Right renal pelvis (tissue), 4 donors: ENCODE measurements at regions not wholly inside any gene's neighbourhood (a gene's known extent, or its start where the extent isn't known, plus 50 kb on each side); places are given as distances from the start of the nearest gene placed in this dataset.
"Not testable (repeated sequence)": the region's sequence is repeated elsewhere in the genome, so short reads cannot be mapped to it uniquely, and the experiment has no call there.

Experiments used
- DNase-seq, 4 donors: peaks; one replicate each; pipeline ENCODE4 v3.0.0-alpha.2; 2013; ENCODE audit warnings: low read depth in 4 of 4, low spot score in 3 of 4, missing footprints in 1 of 4

GRCh38 chr3:87796843-87797185 is 262.0 kb downstream of the CGGBP1 start:
- DNase-seq, result no peak

DNA sequence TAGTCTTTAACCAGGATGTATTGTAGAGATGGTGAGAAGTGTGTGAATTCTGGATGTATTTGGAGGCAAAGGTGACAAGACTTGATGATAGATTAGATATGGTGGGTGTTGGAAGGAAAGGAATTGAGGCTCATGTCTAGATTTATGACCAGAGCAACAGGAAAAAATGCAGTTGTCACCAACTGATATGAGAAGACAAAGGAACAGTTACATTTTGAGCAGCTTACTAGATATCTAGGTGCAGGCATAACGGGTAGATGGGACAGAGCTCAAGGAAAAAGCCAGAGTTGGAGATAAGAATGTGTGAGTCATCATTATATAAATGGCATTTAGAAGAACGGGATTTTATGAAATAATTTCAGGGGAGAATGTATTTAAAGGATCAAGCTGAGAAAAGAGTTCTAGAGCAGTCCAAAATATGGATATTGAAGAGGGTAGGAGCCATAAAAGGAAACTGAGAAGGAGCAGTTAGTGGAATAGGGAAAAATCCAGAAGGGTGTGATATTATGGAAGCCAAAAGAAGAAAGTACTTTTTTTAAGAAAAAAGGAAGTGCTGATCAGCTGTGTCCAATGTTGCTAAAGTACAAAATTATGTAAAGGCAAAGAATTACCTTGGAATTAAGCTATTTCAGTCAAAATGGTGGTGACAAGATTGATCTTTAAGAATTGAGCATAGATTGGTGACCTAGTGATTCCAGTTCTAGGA is 262.5 kb downstream of the CGGBP1 start:
- no peak for DNase-seq

DNA sequence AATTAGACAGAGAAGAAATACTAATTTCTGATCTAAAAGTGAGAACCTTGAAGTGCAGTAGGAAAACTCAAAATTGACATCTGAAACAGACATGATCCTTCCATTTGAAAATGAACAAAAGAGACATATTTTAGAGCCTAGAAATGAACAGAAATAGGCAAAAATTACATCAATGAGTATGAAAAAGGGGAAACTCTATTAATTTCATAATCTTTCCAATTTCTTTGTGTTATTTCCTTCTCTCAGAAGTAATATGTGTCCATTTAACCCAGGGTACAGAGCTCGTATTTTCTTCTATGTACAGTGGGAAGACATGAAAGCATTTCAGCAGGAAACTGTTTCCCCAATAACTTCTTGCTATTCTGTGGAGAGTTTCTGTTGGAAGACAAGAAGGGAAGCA is 263.1 kb downstream of the CGGBP1 start:
- DNase-seq, result no peak

DNA sequence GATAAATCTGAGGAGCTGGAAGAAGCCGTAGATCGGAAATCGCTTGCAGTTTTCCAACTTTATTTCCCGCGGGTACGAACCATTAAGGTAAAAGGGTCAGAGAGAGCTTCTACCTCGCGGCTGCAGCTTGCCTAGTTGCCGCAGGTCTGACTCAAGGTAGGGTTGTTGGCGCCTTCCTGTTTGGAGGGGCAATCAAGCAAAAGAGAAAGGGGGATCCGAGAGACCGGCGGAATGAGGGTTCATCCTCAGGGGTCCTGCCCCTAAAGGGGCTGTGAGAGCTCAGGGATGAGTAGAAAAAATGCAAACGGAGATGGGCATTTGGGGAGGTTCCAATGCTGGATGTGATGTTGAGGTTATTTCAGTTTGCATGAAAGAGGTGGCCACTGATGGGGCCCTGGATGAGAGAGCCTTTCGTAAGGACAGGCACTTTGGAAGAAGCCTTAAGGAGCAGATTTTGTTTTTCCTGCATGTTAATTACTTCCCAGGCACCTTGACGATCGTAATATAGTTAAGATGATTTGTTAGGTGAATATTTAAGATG is 265.4 kb downstream of the CGGBP1 start:
- DNase-seq, result peak in 1 of 4 donors; percentile 7

DNA sequence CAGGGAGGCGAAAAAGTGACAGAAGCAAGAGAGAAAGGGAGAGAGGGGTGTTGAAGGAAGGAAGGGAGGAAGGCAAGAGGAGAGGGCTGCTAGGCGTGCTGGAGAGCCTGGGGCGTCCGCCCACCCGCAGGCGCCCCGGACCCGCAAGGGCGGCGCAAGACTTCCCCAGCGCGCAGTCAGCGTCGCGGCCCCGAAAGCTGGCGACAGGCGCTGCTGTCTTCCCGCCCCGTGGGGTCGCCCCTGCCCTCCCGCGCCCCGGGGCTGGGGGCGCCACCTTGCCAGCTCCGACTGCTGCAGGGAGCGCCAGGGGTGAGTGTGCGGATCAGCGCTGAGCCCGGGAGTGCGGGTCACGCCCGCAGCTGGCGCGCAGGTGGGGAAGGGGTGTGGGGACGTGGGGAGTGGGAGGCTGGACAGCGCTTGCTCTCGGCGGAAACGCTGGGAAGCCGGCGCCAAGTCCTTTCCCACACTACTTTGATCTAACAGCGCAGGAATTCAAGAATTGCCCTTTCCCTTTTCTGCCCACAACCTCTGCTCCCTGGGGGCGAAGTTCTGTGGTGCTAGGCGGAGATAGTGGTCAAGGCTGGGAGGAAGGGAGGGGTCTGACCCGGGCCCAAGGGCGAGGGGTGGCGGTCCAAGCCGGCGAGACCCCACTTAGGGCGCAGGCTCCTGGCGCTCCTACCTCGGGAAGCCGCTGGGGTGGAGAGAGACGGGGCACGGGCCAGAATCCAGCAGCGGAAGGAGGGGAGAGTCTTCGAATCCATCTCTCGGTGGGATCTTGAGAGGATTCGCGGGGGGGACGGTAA is 266.1 kb downstream of the CGGBP1 start, which contains the start of gene HTR1F:
HTR1F (plus strand) TSS at position 173 of the 803 bp plus-strand sequence.
- DNase-seq, result peak in 3 of 4 donors; percentile 11 to 22 (median 18)

DNA sequence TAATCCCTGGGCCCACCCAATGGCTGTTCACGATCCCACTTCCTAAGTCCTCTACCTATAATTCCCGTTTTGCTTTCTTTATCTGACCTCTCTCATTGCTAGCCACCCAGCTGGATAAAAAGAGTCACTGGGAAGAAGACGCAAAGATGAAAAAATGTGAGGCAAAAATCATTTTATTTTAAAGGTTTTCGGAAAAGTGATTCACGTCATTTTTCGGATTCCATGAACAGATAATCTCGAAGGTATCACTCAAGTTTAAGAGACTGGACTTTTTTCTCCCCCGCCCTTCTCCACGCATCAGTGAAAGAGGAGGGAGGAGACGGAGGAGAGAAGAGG is 266.6 kb downstream of the CGGBP1 start:
- peak in 1 of 4 donors; percentile 5 for DNase-seq

DNA sequence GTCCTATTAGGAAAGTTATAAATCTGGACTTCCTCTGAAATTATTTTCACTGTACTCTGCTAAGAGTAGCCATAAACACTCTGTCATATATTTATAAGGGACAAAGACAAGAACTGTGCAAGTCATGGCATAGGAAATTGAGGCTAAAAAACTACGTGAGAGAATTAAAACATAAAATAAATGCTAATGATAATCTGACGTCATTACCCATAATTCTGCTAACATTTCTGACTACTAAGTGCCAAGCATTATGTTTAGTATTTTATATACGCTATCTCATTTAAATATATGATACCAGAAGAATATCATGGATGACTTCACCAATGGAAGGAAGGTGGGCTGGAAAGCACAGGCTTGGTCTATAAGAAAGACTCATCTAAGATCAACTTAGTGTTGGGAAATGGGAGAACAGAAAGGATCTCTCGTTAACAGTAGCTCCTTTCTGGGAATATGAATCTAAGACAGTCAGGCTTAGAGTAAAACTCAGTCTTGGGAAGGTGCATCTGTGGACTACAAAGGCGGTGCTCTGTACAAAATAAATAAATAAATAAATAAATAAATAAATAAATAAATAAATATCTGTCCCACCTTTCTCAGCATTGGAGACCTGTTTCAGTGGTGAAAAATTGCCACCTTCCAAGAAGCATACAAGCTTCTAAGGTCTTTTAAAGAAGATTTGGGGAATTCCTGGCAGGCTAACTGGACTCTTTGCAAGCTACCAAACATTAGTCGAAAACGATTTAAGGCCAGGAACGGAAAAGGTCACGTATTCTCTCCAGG is 267.4 kb downstream of the CGGBP1 start:
- DNase-seq, result no peak

DNA sequence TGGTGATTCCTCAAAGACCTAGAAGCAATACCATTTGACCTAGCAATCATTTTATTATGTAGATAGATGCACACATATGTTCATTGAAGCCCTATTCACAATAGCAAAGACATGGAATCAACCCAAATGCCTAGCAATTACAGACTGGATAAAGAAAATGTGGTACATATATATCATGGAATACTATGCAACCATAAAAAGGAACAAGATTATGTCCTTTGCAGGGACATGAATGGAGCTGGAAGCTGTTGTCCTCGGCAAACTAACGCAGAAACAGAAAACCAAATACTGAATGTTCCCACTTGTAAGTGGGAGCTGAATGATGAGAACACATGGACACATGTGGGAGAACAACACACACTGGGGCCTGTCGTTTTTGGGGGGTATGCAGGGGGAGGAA is 269.8 kb downstream of the CGGBP1 start:
- DNase-seq, result not testable (repeated sequence)

GRCh38 chr3:87788516-87788915 is 270.3 kb downstream of the CGGBP1 start:
- DNase-seq, result no peak

DNA sequence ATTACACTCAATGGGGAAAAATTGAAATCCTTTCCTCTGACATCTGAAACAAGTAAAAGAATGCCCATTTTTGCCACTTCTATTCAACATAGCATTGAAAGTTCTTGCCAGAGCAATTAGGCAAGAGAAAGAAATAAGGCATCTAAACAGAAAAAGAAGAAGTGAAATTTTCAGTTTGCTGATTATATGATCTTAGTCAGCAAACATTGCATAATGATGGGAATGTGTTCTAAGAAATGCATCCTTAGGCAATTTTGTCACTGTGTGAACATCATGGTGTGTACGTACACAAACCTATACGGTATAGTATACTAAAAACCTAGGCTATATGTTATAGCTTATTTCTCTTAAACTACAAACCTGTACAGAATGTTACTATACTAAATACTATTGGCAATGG is 278.0 kb downstream of the CGGBP1 start:
- no peak for DNase-seq

GRCh38 chr3:87778876-87779275 is 279.9 kb downstream of the CGGBP1 start:
- DNase-seq, result no peak

GRCh38 chr3:87771337-87772192 is 287.2 kb downstream of the CGGBP1 start:
- DNase-seq, result no peak

- DNase-seq, result no peak
Measured at GRCh38 chr3:87766721-87767120, 292.1 kb downstream of the CGGBP1 start.

DNA sequence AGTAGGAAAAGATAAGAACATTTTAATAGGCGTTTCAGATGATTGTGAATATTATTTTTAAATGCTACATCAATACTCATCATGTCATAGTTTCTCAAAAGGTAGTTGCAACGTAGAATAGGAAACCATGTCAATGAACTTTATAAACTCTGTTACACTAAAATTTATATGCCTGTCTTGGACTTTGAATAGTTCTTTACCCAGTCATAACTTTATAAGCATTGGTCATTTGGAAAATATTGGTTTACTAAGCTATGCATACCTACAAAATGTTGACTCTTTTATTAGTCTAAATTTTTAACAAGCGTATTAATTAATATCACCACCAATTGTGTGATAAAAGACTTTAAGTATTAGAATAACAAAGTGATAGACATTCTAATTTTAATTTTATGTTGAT is 293.5 kb downstream of the CGGBP1 start:
- DNase-seq, result no peak

- DNase-seq, result no peak
Measured at GRCh38 chr3:87761795-87762194, 297.0 kb downstream of the CGGBP1 start.

- no peak for DNase-seq
Measured at GRCh38 chr3:87761341-87761740, 297.5 kb downstream of the CGGBP1 start.

- no peak for DNase-seq
Measured at GRCh38 chr3:87756616-87757015, 302.2 kb downstream of the CGGBP1 start.

DNA sequence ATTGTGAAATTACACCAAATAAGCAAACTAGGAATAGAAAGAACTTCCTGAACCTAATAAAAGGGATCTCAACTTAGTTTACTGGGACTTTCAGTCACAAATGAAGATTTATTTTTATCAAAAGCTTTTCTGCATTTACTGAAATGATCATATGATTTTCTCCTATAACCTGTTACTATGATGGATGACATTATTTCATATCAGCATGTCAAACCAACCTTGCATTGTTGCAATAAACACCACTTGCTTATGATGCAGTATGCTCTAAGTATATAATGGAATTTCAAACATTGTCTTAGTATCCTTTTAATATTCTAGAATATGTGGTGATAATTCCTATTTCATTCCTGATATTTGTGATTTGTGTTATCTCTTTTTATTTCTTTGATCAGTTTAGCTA is 303.0 kb downstream of the CGGBP1 start:
- no peak for DNase-seq

DNA sequence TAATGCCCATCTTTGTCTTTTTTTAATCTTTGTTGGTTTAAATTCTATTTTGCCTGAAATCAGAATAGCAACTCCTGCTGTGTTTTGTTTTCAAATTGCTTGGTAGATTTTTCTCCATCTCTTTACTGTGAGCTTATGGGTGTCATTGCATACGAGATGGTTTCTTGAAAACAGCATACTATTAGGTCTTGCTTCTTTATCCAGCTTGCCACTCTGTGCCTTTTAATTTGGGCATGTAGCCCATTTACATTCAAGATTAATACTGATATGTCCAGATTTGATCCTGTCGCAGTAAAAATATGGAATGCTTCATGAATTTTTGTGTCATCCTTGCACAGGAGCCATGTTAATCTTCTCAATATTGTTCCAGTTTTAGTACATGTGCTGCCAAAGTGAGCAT is 316.6 kb downstream of the CGGBP1 start:
- no peak for DNase-seq

DNA sequence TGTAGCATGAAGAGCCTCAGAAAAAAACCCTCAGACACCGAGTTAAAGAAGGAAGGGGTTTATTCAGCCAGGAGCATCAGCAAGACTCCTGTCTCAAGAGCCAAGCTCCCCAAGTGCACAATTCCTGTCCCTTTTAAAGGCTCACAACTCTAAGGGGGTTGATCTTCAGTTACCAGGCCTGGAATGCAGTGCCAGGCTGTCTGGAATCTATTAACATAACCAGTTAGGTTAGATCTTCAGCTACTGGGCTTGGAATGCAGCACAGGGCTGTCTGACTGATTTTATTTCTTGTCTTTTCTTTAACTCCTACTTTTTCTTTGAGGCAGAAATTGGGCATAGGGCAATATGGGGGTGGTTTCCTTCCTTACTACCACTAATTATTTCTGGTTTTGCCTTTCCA is 317.9 kb downstream of the CGGBP1 start:
- not testable (repeated sequence) for DNase-seq
